ENCODE measurements at regions not wholly inside any gene's neighbourhood (a gene's known extent, or its start where the extent isn't known, plus 50 kb on each side); places are given as distances from the start of the nearest gene placed in this dataset.

GRCh38 chr6:211871-212497 lies 80.3 kb upstream of the DUSP22 start:
- H3K36me3 Mint-ChIP-seq: peaks cover 2% of the 10 kb centered on the region
- DNase-seq: no peak
- H3K4me3 Mint-ChIP-seq: no peak overlapping the region
- H3K27me3 Mint-ChIP-seq: peaks cover 4% of the 10 kb centered on the region
- peaks cover 21% of the 10 kb centered on the region for H3K4me1 Mint-ChIP-seq
- peaks cover 4% of the 10 kb centered on the region for H3K9me3 Mint-ChIP-seq
- no peak overlapping the region for H3K27ac Mint-ChIP-seq

- Mint-ChIP-seq H3K27me3 (peaks cover 4% of the 10 kb centered on the region), H3K36me3 (peaks cover 2% of the 10 kb centered on the region), H3K4me3 (no peak overlapping the region), H3K4me1 (peaks cover 23% of the 10 kb centered on the region), H3K9me3 (peaks cover 4% of the 10 kb centered on the region), H3K27ac (no peak overlapping the region)
- no peak for DNase-seq
Measured at GRCh38 chr6:213284-213683, 79.0 kb upstream of the DUSP22 start.

- peaks cover 22% of the 10 kb centered on the region for H3K4me1 Mint-ChIP-seq
- H3K27ac Mint-ChIP-seq: no peak overlapping the region
- peaks cover 4% of the 10 kb centered on the region for H3K27me3 Mint-ChIP-seq
- peaks cover 4% of the 10 kb centered on the region for H3K9me3 Mint-ChIP-seq
- no peak overlapping the region for H3K4me3 Mint-ChIP-seq
- DNase-seq: no peak
- H3K36me3 Mint-ChIP-seq: peaks cover 2% of the 10 kb centered on the region
Measured at GRCh38 chr6:214428-214827, 77.9 kb upstream of the DUSP22 start.

- Mint-ChIP-seq H3K4me3 (no peak overlapping the region), H3K27me3 (peaks cover 7% of the 10 kb centered on the region), H3K4me1 (peaks cover 21% of the 10 kb centered on the region), H3K9me3 (peaks cover 4% of the 10 kb centered on the region), H3K27ac (no peak overlapping the region), H3K36me3 (peaks cover 2% of the 10 kb centered on the region)
- peak; percentile 36 for DNase-seq
Measured at GRCh38 chr6:215335-216034, 76.8 kb upstream of the DUSP22 start.

GRCh38 chr6:217048-217659 lies 75.1 kb upstream of the DUSP22 start:
- no peak overlapping the region for H3K27ac Mint-ChIP-seq
- peaks cover 2% of the 10 kb centered on the region for H3K36me3 Mint-ChIP-seq
- H3K9me3 Mint-ChIP-seq: peaks cover 4% of the 10 kb centered on the region
- peaks cover 36% of the 10 kb centered on the region for H3K4me1 Mint-ChIP-seq
- peak; percentile 55 for DNase-seq
- no peak overlapping the region for H3K4me3 Mint-ChIP-seq
- H3K27me3 Mint-ChIP-seq: peaks cover 5% of the 10 kb centered on the region

GRCh38 chr6:218153-219018 lies 73.9 kb upstream of the DUSP22 start:
- Mint-ChIP-seq H3K4me1 (peaks cover 45% of the 10 kb centered on the region), H3K27me3 (peaks cover 3% of the 10 kb centered on the region), H3K36me3 (peaks cover 2% of the 10 kb centered on the region), H3K27ac (no peak overlapping the region), H3K4me3 (no peak overlapping the region), H3K9me3 (peaks cover 4% of the 10 kb centered on the region)
- DNase-seq: no peak

GRCh38 chr6:219019-219570 lies 73.2 kb upstream of the DUSP22 start:
- H3K27ac Mint-ChIP-seq: no peak overlapping the region
- H3K27me3 Mint-ChIP-seq: peaks cover 3% of the 10 kb centered on the region
- no peak overlapping the region for H3K4me3 Mint-ChIP-seq
- H3K36me3 Mint-ChIP-seq: no peaks in the 10 kb centered on the region
- H3K4me1 Mint-ChIP-seq: peaks cover 50% of the 10 kb centered on the region
- H3K9me3 Mint-ChIP-seq: peaks cover 1% of the 10 kb centered on the region
- no peak for DNase-seq

GRCh38 chr6:219641-220198 lies 72.6 kb upstream of the DUSP22 start:
- Mint-ChIP-seq H3K9me3 (peaks cover 1% of the 10 kb centered on the region), H3K4me3 (no peak overlapping the region), H3K4me1 (peaks cover 56% of the 10 kb centered on the region), H3K27me3 (peaks cover 3% of the 10 kb centered on the region), H3K27ac (peak overlapping the region; percentile 2), H3K36me3 (no peaks in the 10 kb centered on the region)
- no peak for DNase-seq

GRCh38 chr6:220312-220711 lies 72.0 kb upstream of the DUSP22 start:
- no peak for DNase-seq
- Mint-ChIP-seq H3K4me1 (peaks cover 59% of the 10 kb centered on the region), H3K9me3 (peaks cover 1% of the 10 kb centered on the region), H3K27ac (no peak overlapping the region), H3K27me3 (peaks cover 3% of the 10 kb centered on the region), H3K36me3 (no peaks in the 10 kb centered on the region), H3K4me3 (no peak overlapping the region)

- no peak overlapping the region for H3K4me3 Mint-ChIP-seq
- peaks cover 3% of the 10 kb centered on the region for H3K27me3 Mint-ChIP-seq
- H3K27ac Mint-ChIP-seq: peak overlapping the region; percentile 18
- no peaks in the 10 kb centered on the region for H3K36me3 Mint-ChIP-seq
- peaks cover 59% of the 10 kb centered on the region for H3K4me1 Mint-ChIP-seq
- no peak for DNase-seq
- peaks cover 1% of the 10 kb centered on the region for H3K9me3 Mint-ChIP-seq
Measured at GRCh38 chr6:220721-221475, 71.4 kb upstream of the DUSP22 start.

GRCh38 chr6:221531-222349 lies 70.5 kb upstream of the DUSP22 start:
- DNase-seq: no peak
- H3K36me3 Mint-ChIP-seq: peaks cover under 1% of the 10 kb centered on the region

GRCh38 chr6:222468-222867 lies 69.8 kb upstream of the DUSP22 start:
- peaks cover 3% of the 10 kb centered on the region for H3K27me3 Mint-ChIP-seq
- no peaks in the 10 kb centered on the region for H3K9me3 Mint-ChIP-seq
- H3K36me3 Mint-ChIP-seq: peaks cover 5% of the 10 kb centered on the region
- H3K4me1 Mint-ChIP-seq: peaks cover 64% of the 10 kb centered on the region
- H3K4me3 Mint-ChIP-seq: no peak overlapping the region
- no peak for DNase-seq
- H3K27ac Mint-ChIP-seq: peak overlapping the region; percentile 62

More at GRCh38 chr6:221531-222349, 70.5 kb upstream of the DUSP22 start:
- H3K27me3 Mint-ChIP-seq: peaks cover 3% of the 10 kb centered on the region
- H3K4me3 Mint-ChIP-seq: no peak overlapping the region
- peaks cover 65% of the 10 kb centered on the region for H3K4me1 Mint-ChIP-seq
- peaks cover 1% of the 10 kb centered on the region for H3K9me3 Mint-ChIP-seq
- H3K27ac Mint-ChIP-seq: peak overlapping the region; percentile 62

- peaks cover 65% of the 10 kb centered on the region for H3K4me1 Mint-ChIP-seq
- H3K9me3 Mint-ChIP-seq: no peaks in the 10 kb centered on the region
- H3K27me3 Mint-ChIP-seq: peaks cover 3% of the 10 kb centered on the region
- peaks cover 5% of the 10 kb centered on the region for H3K36me3 Mint-ChIP-seq
- H3K4me3 Mint-ChIP-seq: no peak overlapping the region
- no peak overlapping the region for H3K27ac Mint-ChIP-seq
- DNase-seq: no peak
Measured at GRCh38 chr6:223136-223535, 69.2 kb upstream of the DUSP22 start.
